HuH-7 (cell line): ENCODE measurements at regions not wholly inside any gene's neighbourhood (a gene's known extent, or its start where the extent isn't known, plus 50 kb on each side); places are given as distances from the start of the nearest gene placed in this dataset.

Source experiments
- DNase-seq: peaks from one replicate; pipeline ENCODE4 v3.0.0; 2011; ENCODE audit warnings: low spot score

DNA sequence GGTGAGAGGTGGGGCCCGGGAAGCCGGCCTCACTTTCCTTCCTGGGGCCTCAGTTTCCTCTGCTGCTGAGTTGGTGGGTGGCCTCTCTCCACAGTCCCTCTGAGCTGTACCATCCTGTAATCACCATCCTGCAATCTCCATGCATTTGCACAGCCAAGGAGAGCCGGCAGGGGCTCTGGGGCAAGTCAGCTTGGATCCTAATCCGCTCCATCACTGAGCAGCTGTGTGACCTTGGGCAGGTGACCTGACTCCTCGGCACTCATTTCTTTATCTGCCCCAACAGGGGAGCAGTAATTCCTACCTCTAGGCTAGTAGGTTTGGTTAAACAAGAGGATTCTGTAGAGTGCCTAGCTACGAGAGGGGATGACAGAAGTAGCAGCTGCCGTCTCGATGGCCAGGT, 88.2 kb upstream of the ZNF618 start:
- no peak for DNase-seq

DNA sequence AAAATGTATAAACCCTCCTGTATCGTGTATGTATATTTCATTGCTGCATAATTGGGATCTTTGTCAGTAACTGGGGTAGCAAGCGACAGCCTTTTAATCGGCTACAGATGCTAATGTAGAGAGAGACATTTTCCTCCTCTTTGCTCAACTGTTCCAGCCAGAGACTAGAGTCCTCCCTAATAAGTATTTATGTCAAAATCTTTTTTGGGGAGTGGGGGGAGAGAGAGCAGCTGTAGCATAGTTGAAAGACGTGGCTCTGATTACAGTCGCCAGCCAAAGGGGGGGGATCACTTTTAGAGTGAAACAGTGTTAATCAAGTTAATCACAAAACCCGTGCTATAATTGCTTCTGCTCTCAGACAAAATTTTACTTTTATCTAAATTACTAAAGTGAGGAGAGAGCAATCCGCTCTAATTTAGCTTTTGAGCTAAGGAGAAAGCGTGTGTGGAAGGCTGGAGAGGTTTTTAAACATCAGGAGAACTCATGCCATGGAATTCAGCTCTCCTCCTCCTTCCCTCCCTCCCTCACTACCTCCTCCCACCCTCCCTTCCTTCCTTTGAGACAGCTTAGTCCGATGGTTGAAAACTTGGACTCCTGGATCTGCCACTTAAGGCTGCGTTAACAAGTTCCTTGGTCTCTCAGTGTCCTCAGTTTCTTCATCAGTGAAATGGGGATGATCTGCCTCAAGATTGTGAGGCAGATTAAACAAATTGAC, 87.3 kb upstream of the ZNF618 start:
- DNase-seq: no peak

DNA sequence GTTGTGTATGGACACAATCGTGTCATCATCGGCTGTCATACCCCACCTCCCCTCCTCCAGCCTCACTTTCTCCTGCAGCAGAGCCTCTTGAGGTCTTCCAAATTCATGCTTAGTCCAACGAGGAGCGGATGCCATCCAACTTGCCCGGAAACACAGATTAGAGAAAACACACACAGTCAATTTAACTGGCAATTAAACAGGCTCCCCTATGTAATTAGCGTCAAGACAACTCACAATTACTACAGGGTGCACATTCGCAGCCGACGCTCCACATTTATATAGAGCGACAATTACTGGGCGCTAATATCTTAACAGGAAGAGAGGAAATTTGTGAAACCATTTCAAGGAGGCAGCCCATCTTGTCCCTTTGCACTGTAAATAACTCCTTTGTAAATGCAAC, 86.0 kb upstream of the ZNF618 start:
- DNase-seq: no peak

DNA sequence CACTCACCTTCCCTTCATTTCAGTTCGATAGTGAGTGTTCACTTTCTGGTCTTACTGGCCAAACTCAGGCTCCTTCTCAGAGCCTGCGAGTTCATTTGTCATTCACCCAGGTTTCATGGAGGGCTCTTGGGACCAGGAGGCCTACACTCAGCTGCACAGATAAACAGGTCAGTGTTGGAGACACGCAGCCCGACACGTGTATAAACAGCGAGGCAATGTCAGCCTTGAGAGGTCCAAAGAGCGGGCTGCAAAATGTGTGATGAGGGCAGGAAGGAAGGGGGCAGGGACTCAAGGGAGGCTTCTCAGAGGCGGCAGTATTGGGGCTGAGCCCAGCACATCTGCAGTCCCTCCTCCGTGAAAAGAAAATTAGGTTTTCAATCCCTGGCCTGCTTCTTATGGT, 82.6 kb upstream of the ZNF618 start:
- no peak for DNase-seq

DNA sequence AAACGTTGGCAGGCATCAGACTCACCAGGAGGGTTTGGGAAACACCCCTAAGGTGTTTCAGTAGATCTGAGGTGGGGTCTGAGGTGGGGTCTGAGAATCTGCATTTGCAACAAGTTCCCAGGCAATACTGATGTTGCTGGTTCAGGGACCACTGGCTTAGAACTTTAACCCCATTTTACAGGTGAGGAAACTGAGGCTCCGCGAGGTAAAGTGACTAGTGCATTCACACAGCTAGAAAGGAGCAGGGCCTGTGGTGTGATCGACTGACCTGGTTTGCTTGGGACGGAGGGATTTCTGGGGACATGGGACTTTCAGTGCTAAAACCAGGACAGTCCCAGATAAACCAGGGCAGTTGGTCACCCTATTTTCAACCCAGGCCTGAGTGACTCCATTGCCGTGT, 81.4 kb upstream of the ZNF618 start:
- no peak for DNase-seq

DNA sequence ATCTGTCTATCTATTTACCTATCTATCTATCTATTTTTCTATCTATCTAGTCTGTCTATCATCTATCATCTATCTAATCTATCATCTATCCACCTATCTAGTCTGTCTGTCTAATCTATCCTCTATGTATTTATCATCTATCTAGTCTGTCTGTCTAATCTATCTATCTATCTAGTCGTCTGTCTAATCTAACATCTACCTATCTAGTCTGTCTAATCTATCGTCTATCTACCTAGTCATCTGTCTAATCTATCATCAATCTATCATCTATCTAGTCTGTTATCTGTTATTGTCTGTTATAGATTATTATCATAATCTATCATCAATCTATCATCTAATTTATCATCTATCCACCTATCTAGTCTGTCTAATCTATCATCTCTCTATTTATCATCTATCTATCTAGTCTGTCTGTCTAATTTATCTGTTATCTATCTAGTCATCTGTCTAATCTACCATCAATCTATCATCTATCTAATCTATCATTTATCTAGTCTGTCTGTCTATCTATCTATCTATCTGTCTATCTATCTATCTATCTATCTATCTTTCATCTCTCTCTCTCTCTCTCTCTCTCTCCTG, 80.2 kb upstream of the ZNF618 start:
- DNase-seq: no peak

DNA sequence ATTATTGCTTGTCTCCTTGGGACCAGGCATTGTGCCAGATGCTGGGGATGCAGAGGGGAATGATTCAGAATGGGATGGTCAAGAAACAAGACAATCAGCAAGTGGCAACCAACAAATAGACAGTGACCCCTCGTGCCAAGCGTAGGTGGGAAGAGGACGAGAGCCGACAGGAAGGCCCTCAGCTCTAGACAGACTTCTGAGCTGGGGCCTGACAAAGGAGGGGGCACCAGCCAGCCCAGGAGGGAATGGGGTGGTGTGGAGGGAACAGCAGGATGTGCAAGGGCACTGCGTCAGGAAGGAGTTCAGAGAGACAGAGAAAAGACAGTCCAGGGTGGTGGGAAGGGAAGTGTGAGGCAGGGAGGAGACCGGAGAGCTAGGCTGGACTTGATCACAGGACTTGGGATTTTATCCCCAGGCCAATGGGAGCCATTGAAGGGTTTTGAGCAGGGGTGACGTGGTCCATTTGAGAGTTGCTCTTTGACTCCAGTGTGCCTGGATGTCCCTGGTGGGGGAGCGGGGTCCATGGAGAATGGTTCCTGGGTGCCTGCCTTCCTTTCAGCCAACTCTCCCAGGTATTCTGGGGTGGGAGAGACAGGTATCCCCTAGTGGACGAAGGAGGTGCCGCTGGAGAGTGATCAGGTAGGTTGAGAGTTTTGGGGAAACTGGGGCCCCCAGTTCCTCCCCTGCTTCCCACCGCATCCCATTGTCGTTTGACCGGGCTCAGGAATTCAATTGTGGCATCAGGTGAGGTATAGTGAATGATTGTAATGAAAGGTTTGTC, 79.3 kb upstream of the ZNF618 start:
- DNase-seq: no peak

DNA sequence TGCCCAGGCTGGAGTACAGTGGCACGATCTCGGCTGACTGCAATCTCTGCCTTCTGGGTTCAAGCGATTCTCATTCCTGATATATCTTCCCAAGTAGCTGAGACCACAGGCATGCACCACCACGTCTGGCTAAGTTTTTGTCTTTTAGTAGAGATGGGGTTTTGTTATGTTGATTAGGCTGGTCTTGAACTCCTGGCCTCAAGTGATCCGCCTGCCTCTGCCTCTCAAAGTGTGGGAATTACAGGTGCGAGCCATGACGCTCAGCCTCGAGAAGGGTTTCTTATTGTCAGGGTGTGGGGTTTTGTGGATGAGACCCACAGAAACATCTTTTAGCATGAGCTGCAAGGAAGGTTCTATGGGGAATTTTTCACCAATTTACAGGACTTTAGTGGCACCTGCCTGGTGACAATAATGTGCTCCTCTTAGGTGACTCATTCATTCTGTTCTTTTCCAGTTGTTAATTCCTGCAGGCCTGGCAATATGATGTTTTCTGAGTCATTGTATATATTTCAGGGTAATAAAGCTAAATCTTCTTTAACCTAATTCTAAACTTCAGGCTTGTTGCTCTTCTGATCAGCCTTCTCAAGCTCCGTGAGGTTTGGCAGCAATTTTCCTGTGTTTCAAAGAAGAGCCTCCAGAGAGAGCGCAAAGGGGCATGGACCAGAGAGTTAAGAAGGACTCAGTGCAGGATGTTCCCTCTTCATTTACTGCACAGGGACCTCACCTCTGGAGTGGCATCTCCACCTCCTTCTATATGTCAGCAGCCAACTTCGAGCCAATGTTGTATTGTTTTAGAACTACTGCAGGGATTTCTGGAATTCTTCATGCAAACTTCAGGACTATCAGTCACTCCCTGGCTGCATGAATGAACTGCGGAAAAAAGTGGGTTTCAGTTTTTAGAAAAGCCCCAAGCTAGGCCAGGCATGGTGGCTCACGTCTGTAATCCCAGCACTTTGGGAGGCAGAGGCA, 77.8 kb upstream of the ZNF618 start:
- DNase-seq: no peak

DNA sequence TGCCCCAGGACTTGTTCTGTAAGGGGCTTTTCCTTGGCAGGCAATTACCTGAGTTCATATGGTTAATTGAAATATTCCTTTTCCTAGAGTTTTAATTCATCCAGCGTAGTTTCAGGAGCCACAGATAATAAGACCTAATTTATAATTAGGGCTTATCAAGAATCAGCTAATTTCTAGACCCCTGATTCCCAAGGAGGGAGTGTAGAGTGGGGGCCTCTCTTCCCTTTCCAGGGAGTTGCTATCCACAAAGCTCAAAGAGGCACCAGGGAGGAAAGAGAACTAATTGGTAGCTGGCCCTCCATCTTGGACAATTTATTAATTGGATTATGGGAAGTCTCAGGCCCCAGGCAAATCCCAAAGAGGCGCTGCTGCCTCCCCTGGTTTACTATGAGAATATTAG, 75.8 kb upstream of the ZNF618 start:
- DNase-seq: no peak

DNA sequence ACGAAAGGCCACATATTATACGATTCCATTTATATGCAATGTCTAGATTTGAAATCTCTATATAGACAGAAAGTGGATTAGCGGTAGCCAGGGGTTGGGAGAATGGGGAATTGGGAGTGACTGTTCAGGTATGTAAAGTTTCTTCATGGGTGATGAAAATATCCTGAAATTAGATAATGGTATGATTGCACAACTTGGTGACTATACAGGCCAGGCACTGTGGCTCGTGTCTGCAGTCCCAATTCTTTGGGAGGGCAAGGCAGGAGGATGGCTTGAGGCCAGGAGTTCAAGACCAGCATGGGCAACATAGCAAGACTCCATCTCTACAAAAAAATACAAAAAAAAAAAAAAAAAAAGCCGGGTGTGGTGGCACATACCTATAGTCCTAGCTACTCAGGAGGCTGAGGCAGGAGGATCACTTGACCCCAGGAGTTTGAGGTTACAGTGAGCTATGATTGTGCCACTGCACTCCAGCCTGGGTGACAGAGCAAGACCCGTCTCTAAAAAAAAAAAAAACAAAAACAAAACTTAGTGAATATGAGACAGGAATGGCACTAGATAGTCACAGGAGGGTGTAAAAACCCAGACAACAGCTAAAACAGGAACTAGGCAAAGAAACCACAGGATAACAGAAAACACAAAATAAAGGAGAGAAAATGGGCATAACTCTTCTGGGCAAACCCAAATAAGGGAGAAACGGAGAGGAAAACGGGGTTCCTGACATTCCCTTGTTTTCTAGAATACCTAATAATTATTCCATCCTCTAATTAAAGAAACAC, 72.1 kb upstream of the ZNF618 start:
- DNase-seq: no peak

DNA sequence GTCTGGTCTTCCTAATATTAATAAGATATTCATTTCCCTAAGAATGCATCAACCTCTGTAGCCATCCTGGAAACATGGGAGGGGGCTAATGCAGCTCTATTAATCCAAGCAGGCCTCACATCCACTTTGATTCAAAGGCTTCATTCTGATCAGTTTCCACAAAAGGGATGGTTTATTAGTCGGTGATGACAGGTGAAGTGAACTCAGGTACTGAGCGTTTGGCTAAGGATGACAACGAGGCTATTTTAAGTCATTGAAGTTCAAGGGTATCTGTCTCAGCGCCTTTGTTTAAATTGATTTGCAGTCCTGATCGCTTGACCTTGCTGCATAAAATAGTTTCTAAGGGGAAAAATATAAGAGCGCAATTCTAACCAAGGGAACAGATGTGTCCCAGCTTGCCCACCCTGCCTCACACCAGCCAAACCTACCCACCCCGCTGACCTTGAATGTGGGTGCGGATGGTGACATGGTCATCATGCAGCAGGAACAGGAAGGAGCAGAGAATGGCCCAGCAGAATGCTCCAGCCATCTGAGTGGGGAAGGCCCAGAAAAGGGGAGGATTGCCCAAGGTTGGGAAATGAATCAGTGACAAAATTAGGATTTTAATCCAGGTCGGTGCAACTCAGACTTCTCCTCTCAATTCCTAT, 70.5 kb upstream of the ZNF618 start:
- no peak for DNase-seq

DNA sequence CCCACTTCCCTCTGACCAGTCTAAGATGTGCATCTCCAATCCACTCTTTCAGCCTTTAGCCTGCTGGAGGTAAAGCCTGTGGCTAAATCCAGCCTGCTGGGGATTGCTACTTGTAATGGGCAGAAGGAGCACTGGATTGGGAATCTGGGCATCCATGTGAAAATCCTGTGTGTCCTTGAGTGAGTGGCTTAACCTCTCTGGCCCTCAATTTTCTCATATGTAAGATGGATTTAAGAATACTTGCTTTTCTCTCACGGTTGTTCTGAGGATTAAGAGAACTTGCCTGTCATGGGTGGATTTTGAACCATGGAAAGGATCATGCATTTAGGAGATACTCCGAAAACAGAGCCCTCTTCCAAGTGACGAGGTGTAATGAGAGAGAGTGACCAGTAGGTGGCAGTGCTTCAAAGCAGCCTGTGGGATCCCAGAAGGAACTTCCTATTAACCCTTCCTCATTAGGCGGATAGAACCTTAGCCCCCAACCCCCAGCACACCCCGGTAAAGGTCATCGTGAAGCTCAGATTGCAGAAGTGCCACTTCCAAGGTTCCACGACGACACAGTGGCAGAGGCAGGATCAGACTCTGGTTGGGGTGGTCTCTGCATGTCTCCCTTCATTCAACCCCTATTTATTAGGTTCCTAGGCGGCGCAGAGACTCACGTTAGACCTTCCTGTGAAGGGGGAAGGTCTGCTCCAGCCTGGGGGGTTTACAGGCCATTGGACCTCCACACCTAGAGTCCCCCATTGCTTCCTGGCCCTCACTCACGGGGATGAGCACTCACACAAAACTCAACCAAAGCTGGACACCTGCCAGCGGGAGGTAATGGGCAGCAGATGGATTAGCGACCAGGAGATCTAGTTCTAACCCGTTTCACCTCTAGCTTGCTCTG, 68.7 kb upstream of the ZNF618 start:
- DNase-seq: peak; percentile 71

DNA sequence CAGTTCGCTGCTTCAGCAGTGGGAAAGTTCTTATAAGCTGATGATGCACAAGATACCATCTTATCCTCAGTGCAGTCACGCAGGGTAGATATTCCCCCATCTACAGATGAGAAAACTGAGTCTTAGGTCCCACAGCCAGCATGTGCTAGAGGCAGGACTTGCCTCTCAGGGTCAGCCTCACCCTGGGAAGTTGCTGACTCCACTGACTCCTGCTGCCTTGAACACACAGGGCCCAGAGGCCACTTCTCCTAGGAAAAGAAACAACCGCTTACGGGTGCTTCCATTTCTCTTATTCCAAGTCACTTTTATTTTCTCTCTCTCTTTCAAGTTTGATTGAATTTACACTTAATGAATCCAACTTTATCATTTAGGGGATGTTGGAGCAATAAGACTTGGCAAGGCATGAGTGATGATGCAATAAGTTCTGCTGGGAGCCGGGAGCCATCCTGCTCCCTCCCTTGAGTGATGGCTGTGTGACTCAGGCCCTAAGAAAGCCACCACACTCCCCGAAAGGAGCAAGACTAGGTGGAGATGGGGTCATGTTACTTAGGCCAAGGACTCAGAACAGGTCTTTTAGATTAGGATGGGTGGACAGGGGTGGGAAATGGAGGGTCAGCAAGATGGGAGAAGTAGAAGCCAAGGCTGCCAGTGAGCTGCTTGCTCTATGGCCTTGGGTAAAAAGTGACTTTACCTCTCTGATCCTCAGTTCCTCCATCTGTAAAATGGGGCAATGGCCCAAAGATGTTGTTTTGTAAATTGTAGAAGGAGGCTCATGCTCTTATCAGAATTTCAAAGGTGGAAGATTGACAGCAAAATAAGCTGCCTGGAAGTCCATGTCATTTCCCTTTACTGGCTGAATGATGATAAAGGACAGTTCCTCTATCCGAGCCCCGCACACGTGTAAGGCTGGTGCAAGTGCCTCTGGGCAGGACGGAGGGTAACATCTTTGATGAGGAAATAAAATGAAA, 67.4 kb upstream of the ZNF618 start:
- no peak for DNase-seq

DNA sequence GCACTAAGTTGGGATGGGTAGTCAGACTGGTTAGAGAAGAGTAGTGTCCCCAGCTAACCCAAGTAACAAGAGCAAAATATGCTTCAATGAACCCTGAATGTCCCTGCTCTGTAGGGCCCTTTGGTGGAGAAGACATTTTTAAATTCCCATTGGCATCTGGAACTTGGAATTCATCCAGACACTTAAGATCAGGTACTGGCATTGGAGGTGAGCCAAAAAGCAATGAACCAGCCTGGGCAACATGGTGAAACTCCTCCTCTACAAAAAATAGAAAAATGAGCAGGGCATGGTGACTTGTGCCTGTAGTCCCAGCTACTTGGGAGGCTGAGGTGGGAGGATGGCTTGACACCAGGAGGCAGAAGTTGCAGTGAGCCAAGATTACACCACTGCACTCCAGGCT, 58.9 kb upstream of the ZNF618 start:
- DNase-seq: no peak

DNA sequence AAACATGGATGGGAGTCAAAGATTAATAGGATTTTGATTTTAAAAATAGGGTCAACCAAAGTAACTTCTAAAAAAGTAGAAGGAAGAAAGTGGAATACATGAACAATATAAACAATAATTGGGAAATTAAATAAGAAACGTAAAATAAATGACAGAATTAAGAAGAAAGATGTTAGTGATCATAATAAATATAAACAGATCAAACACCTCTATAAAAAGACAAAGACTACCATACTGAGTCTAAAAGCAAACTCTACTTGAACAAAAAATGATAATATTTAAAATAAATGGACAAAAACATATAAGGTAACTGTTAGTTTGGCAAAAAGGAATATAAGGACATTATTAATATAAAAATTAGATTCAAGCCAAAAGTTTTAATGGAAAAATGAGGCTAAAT, 57.7 kb upstream of the ZNF618 start:
- DNase-seq: no peak

DNA sequence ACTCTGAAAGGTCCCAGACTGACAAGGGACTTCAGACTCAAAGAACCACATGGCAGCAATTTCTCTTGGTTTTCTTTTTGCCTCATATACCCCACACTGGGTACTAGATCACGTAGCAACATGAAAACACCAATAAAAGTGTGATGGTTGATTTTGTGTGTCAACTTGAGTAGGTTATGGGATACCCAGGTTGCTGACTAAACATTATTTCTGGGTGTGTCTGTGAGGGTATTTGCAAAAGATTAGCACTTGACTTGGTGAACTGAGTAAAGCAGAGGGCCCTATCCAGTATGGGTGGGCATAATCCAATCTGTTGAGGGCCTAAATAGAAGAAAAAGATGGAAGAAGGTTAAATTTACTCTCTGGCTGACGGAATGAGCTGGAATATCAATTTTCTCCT, 53.8 kb upstream of the ZNF618 start:
- no peak for DNase-seq

DNA sequence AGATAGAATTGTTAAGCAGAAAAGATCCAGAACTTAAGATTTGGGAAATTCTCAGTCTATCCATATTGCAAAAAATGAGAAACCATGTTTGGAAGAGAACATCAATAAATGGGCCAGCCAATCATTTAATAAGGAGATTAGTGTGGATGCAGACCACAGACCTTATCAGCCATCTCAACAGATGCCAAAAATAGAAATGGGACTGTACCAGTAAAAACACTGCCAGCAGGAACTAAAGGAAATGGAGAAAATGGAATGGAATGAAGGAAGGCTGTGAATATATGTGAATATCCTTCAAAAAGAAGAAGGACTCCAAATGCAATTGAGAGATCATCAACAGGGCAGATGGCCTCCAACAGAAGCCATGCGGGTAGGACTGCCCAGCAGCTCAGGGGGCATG, 52.7 kb upstream of the ZNF618 start:
- DNase-seq: no peak
